ENCODE measurements at regions not wholly inside any gene's neighbourhood (a gene's known extent, or its start where the extent isn't known, plus 50 kb on each side); places are given as distances from the start of the nearest gene placed in this dataset.

GRCh38 chrX:146435472-146435871 is 374.1 kb upstream of the CXorf51B start:
- TF ChIP-seq POLR2A (IDR thresholded peaks at IDR 0.05) (no peak), CTCF (IDR thresholded peaks at IDR 0.05) (no peak)
- DNase-seq: no peak

DNA sequence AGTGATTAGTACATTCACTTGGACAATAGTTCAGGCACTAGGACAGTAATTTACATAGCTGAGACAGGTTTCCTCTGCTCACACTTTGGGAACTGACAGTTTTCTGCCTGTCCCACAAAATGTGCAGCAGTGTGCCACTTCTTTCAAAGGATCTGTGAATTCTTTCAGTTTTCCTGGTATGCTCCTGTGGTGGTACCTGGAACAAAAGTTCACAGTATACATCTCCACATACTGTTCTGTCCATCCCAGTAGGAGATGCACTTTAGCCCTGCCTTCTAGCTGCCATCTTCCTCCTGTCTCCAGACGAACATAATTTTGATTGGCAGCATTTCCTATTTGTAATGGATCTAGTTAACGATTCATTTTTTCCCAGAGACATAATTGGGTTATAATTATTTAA is 360.8 kb upstream of the CXorf51B start:
- no peaks in the 10 kb centered on the region for H3K9me3 ChIP-seq (replicated peaks in 1 of 3)
- H3K4me3 ChIP-seq: no peak overlapping the region
- WGBS, 4 donors: 50 to 61% (median 53%) methylated on average over 2 of the region's 2 CpGs
- H3K27me3 ChIP-seq: no peaks in the 10 kb centered on the region
- TF ChIP-seq POLR2A (IDR thresholded peaks at IDR 0.05): no peak
- TF ChIP-seq CTCF (IDR thresholded peaks at IDR 0.05): no peak
- DNase-seq: no peak
- intact Hi-C loops (cut with DNase I): no loop called here
- no peaks in the 10 kb centered on the region for H3K4me1 ChIP-seq (replicated peaks in 1 of 2)
- H3K36me3 ChIP-seq (replicated peaks in 1 of 2): no peaks in the 10 kb centered on the region
- no peak overlapping the region for H3K27ac ChIP-seq

More at GRCh38 chrX:146435472-146435871, 374.1 kb upstream of the CXorf51B start:
- 42 to 53% (median 47%) methylated on average over 4 of the region's 4 CpGs for WGBS, 4 donors
- Histone ChIP-seq H3K9me3 (replicated peaks in 1 of 3) (no peaks in the 10 kb centered on the region), H3K27me3 (no peaks in the 10 kb centered on the region), H3K36me3 (replicated peaks in 1 of 2) (no peaks in the 10 kb centered on the region), H3K4me3 (no peak overlapping the region), H3K4me1 (replicated peaks in 1 of 2) (no peaks in the 10 kb centered on the region), H3K27ac (no peak overlapping the region)
- intact Hi-C loops (cut with DNase I): no loop called here

- DNase-seq: no peak
- no peak overlapping the region for H3K4me3 ChIP-seq
- no peaks in the 10 kb centered on the region for H3K36me3 ChIP-seq (replicated peaks in 1 of 2)
- H3K9me3 ChIP-seq (replicated peaks in 1 of 3): no peaks in the 10 kb centered on the region
- intact Hi-C loops (cut with DNase I): no loop called here
- 62 to 85% (median 78%) methylated on average over 3 of the region's 3 CpGs for WGBS, 4 donors
- H3K27ac ChIP-seq: no peak overlapping the region
- TF ChIP-seq CTCF (IDR thresholded peaks at IDR 0.05) (no peak), POLR2A (IDR thresholded peaks at IDR 0.05) (no peak)
- H3K4me1 ChIP-seq (replicated peaks in 1 of 2): no peaks in the 10 kb centered on the region
- H3K27me3 ChIP-seq: no peaks in the 10 kb centered on the region
These were observed 360.3 kb upstream of the CXorf51B start for GRCh38 chrX:146449243-146449642.

- no peak overlapping the region for H3K27ac ChIP-seq
- DNase-seq: no peak
- intact Hi-C loops (cut with DNase I): no loop called here
- no peak overlapping the region for H3K4me3 ChIP-seq
- H3K9me3 ChIP-seq (replicated peaks in 1 of 3): no peaks in the 10 kb centered on the region
- no peaks in the 10 kb centered on the region for H3K36me3 ChIP-seq (replicated peaks in 1 of 2)
- WGBS, 4 donors: 83 to 100% (median 93%) methylated on average over 1 of the region's 1 CpG
- no peak for TF ChIP-seq CTCF (IDR thresholded peaks at IDR 0.05)
- no peak for TF ChIP-seq POLR2A (IDR thresholded peaks at IDR 0.05)
- no peaks in the 10 kb centered on the region for H3K4me1 ChIP-seq (replicated peaks in 1 of 2)
- H3K27me3 ChIP-seq: peaks cover 4% of the 10 kb centered on the region
These were observed 358.4 kb upstream of the CXorf51B start for GRCh38 chrX:146451136-146451535.

All from adrenal gland (tissue), 9 donors.